ENCODE measurements at regions not wholly inside any gene's neighbourhood (a gene's known extent, or its start where the extent isn't known, plus 50 kb on each side); places are given as distances from the start of the nearest gene placed in this dataset.

DNA sequence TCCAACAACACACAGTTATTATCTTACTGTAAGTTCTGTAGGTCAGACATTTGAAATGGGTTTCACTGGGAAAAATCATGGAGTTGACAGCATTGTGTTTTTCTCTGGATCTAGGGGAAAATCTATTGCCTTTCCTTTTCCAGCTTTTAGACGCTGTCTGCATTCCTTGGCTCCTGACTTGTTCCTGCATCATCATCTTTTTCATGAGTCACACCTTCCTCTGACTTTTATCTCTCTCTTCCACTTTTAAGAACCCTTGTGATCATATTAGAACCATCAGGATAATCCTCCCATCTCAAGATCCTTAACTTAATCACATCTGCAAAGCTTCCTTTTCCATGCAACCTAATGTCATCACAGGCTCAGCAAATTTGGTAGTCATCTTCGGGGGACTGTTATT, 1454.8 kb downstream of the RPA4 start:
- DNase-seq (ENCODE audit: low read depth), result no peak

DNA sequence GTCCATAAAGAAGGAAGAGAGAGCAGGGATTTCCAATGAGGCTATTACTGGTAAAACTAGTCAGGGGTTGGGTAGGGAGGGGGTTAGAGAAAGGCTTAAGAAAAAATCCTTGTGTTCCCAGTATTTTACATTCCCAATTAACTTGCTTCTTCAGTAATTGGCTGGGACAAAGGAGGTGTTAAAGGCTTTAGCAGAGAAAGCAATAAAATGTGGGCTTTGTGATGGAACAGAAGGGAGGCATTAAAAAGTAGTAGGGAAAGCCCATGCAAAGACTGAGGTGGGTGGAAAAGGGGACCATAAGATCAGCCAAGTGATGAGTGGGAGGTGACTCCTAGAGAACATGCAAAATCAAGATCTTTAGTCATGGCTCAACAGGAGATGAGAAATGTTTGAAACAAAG, 1467.2 kb downstream of the RPA4 start:
- no peak for DNase-seq (ENCODE audit: low read depth)

DNA sequence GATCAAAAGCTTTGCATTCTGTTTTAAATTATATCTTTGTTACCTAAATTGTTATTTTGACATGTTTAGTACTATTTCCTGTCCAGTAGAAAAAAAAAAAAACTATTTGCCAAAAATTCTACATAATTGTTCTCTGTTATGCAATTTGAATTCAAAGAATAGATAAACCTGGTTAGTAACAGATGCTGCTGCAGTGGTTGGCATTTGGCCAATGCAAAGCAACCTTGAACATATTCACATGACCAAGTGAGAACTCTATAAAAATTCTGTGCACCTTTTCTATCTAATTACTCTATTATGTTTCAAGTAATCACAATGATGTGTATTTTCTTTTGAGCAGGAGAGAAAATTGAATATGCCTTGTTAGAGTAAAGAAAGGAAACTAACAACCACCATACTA, 1473.4 kb downstream of the RPA4 start:
- DNase-seq (ENCODE audit: low read depth), result no peak

DNA sequence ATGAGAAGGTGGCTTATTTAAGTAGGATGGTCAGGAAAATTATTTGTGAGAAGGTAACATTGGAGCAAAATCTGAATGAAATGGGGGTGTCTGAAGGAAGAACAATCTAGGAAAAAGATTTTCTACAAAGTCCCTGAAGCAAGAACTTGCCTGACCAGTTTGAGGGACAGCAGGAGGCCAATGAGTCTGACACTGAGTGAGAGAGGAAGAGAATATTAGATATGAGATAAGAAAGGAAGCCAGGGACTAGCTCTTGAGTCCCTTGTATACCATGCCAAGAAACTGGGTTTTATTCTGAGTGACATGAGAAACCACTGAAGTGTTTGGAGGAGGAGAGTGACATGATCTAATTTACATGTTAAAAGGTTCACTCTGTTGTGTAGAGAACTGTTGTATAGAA, 1478.9 kb downstream of the RPA4 start:
- DNase-seq (ENCODE audit: low read depth), result no peak

DNA sequence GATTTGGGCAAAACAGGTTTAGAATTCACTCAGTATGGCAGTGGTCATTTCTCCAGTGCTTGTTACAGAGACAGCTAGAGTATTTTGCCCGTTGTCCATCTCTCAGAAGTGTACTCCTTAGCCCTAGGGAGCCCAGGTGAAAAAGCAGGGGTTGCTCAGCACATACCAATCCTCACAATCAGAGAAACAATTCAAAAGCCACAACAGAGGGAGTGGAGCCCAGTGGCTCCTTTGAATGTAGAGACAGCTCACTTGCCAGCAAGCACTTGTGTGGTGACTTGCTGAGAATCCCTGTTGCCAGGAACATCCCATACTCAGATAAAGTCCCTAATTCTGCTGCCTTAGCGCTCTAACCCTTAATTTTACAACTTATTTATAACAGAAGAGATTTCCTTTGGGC, 1488.3 kb downstream of the RPA4 start:
- no peak for DNase-seq (ENCODE audit: low read depth)

DNA sequence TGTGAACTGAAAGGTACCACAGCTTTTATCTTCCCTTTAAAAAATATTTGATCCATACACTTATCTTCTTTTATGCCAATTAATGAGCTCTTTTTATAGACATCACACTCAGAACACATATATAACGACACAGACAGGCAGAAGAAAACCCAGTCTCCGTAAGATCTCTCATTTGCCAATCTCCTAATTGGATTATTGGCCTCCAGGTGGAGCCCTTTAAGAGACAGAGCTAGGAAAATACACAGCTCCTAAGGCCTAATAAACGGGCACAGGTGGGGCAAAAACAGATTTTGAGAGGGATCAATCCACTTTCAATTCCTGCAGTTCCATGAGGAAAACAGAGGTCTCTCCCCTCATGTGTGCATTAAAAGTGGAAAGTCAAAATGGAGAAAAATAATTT, 1495.4 kb downstream of the RPA4 start:
- DNase-seq (ENCODE audit: low read depth), result no peak

DNA sequence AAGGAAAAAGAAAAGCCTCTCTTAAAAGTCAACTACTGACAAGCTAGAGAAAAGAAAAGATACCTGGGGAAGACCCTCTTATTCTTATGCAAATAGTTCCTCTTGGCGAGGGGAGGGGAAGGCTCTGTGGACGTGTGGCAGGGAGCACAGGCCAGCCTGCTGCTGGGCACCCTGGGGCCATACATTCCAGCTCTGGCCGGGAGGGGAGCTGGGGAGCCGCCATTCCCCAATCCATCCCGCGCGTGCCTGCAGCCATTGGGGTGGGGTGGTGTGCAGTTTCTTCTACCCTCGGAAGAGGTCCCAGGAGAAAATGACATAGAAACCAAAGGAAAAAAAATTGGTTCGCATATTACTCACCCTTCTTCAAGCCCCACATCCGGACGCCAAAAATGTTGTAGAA, 1496.4 kb downstream of the RPA4 start:
- no peak for DNase-seq (ENCODE audit: low read depth)

DNA sequence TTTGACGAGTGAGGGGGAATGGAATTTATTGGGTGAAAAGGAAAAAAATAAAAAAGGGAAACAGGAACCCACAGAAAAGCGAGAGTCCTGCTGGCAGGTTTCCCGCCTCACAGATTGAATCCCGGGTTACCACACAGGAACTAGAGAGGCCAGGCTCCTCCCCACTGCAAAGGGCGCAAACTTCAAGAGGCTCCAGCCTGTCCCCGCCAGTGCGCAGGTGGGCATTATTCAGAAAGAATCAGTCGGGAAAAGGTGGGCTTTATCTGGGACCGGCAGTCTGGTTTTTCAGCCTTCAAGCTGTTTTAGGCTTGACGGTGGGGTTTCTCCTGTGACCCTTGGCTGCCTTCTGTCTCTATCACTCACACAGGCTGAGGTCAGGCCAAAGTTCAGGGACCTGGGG, 1496.8 kb downstream of the RPA4 start:
- DNase-seq (ENCODE audit: low read depth), result no peak

DNA sequence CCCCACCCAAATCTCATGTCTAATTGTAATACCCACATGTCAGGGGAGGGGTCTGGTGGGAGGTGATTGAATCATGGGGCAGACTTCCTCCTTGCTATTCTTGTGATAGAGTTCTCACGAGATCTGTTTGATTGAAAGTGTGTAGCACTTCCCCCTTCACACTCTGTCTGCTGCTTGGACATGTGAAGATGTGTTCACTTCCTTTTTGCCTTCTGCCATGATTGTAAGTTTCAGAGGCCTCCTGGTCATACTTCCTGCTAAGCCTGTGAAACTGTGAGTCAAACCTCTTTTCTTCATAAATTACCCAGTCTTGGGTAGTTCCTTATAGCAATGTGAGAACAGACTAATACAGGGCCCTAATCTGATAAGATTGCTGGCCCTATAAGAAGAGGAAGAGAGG, 1514.8 kb downstream of the RPA4 start:
- no peak for DNase-seq (ENCODE audit: low read depth)

DNA sequence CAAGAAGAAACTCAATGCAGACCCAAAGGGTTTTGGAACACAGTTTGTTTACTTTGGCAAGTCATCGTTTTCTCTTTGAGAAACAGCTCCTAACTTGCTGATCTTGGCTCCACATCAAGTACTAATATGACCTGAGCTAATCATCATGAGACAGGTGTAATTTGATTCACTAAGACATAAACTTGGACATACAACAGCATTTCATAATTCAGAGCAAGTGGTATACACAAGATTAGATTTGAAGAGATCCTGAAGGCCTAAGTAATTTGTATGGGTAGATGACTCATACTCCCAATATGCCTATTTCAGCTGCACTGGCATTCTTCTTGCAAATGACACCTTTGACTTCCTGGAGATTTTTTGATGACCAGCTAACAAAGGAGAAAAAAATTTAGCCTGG, 1521.7 kb downstream of the RPA4 start:
- no peak for DNase-seq (ENCODE audit: low read depth)

DNA sequence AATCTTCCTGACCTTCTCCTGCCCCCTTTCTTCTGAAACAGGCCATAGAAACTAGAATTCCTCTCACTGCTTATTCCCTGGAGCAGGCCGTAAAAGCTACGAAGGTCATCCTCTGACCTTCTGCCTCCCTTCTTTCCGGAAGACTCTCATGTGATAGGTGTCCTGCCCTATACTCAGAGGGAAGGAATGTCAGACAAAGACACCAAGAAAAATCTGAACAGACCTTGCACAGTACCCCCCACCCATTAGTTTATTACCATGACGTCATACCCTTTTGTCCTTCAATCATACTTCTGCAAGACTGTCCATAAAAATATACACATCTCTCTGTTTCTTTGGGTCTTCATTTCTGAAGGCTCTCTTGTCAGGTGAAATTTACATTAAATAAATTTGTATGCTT, 1523.9 kb downstream of the RPA4 start:
- DNase-seq (ENCODE audit: low read depth), result no peak

DNA sequence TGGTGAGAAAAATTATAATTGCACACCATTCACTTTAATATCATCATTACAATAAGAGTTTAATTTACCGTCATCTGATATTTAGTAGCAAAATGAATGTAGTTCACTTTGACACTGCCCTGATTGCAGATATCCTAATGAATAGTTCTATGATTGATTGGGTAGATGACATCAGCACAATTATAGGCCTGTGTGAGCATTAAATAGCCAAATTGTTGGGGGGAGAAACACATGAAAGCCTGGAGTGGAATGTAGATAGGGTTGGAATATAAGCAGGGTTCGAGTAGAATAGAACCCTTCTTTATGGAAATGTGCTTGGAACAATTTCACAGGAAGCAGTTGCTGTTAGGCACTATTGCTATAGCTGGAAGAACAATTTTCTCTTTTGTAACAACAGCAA, 1526.2 kb downstream of the RPA4 start:
- no peak for DNase-seq (ENCODE audit: low read depth)

DNA sequence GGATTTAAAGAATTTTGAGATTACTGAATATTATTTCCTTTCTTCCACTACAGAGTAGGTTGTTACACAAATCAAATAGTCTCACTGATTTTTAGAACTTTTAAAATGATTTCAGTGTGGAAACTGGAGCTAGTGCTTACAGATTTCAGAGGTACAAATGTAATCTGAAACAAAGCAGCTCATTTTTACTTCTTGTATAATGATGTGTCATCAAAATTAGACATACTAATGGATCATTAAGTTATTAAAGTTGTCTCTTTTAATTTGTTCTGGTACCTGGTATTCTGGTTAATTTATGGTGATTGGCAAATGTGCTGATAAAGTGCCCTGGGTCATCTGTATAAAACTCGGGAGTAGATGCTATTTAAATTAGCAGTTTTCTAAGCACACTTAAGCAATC, 1528.3 kb downstream of the RPA4 start:
- no peak for DNase-seq (ENCODE audit: low read depth)

DNA sequence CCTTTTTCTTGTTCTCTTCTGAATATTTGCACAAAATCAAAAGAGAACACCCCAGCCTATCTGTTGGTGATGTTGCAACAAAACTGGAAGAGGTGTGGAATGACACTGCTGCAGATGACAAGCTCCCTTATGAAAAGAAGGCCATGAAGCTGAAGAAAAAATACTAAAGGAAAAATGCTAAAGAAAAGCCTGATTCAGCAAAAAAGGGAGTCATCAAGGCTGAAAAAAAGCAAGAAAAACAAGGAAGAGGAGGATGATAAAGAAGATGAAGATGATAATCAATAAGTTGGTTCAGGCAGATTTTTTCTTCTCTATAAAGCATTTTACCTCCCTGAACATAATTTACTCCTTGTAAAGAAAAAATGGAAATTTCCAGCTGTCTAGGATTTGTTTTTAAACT, 1538.8 kb downstream of the RPA4 start:
- no peak for DNase-seq (ENCODE audit: low read depth)

DNA sequence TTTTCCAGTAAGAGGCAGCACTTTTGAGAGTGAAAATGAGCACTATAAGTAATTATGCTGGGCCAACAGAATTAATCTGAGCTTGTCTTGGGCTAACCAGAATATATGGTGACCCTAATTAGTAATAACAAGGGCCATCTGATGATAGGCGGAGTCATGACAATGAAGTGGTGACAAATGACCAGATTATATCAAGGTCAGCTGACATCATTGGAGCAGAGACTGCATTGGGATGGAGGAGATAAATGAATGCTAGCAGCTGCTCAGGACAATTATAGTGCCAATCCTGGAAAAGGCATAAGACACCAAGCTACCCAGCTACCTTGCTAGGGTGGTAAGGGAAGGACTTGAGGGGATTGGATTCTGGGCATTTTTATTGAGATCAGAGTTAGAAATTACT, 1548.7 kb downstream of the RPA4 start:
- no peak for DNase-seq (ENCODE audit: low read depth)

DNA sequence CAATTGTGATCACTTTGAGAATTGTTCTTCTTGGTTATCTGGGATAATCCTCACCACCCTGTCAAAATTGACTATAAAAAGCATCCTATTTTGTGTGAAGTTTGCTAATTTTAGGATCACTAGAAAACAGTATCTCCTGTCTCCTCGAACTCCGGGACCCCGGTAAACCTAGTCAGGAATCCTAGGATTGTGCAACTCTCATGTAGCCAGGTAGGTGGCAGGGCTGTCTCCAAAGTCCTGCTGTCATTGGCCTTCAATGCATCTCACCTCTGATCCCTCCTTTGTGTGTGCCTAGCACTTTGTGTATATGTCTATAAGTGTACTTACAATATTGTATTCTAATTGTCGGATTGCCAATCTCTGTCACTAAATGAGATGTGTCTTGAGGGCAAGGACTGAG, 1564.8 kb downstream of the RPA4 start:
- DNase-seq (ENCODE audit: low read depth), result no peak

DNA sequence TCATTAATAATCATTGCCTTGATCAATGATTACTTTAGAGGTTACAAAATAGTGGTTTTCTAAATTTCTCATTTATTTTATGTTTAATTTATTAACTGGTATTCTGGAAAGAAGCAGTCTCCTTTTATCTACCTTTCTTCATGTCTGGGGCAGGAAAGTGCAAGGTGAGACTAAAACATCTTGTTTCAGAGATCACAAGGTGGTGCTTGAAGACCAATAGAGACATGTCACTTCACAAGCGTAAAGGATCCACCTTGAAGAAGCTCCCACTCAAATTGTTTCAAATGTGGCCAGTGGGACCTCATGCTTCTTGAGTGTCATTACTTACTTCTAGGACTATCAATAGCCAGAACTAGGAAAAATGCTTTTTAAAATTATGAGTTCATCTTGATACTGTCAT, 1568.7 kb downstream of the RPA4 start:
- DNase-seq (ENCODE audit: low read depth), result no peak

DNA sequence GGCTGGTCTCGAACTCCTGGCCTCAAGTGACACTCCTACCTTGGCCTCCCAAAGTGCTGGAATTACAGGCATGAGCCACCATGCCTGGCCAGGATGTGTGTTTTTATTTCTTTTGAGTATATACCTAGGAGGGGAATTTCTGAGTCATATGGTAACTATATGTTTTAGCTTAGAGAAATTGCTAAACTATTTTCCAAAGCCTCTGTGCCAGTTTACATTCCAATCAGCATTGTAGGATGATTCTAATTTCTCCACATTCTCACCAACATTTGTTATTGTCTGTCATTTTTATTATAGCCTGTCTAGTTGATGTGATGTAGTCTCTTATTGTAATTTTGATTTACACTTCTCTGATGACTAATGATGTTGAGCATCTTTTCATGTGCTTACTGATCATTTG, 1576.0 kb downstream of the RPA4 start:
- DNase-seq (ENCODE audit: low read depth), result no peak

DNA sequence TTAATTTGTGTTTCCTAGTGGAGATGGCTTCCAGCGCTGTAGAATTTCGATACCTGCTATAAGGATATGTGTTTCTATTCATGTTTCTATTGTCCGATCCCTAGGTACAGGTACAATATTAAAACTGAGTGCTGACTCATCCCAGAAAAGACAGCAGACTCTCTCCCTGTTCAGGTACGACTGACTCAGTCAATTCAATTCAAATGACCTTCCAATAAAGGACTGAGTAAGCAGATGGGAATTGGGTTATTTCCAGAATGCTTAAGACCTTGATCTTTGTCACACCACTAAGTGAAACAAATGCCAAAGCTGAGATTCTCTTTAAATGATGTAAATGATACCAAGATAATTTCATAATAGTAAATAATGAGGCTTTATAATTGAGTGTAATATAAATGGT, 1596.9 kb downstream of the RPA4 start:
- no peak for DNase-seq (ENCODE audit: low read depth)

DNA sequence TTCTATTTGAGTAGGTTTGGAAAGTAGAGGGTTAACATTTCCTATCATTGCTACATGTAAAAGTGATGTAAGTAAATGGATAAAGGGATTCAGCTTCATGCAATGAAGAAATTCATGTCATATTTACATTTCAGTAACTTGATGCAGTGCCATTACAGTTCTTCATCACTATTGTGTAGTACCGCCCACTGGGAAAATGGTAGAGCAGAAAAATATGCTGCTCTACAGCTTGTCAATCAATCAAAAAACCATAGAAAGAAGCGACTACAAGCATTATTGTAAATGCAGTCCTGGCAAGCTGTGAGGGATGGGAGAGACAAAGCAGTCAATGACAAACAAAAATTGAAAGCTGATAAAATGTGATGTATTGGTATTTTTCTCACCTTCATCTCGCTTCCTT, 1597.9 kb downstream of the RPA4 start:
- no peak for DNase-seq (ENCODE audit: low read depth)

DNA sequence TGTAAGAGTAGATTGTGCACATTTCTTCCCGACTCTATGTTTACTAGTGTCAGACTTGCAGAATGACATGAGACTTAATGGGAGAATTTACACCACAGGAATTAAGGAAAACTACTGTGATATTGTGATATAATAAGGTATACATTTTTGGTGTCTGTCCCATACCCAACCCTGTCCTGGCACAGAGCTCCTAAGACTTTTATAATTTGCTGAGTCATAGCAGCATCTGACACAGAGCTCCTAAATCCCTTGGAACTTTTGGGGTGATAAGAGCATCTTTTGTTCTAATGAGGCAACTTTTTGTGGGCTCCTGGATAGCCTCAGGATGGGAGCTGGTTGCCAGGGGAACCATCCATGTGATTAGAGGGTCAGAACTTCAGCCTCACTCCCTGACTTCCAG, 1607.0 kb downstream of the RPA4 start:
- no peak for DNase-seq (ENCODE audit: low read depth)

DNA sequence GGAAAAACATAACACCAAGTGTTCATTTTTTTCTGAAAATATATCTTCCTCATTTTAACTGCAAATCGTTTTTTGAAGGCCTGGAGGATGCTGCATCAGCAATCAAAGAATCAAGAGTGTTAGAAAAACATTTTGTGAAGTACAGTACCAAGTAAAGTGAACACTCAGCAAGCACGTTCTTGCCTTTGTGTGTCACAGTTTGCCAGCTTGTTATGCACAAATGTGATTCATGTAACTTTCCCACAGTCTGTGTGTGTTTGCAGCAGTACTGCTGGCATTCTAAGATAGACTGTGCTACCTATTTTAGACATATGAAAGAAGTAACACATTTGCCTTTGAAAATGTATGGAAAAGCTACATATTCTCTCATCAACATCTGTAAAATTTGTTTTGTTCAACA, 1617.7 kb downstream of the RPA4 start:
- no peak for DNase-seq (ENCODE audit: low read depth)

DNA sequence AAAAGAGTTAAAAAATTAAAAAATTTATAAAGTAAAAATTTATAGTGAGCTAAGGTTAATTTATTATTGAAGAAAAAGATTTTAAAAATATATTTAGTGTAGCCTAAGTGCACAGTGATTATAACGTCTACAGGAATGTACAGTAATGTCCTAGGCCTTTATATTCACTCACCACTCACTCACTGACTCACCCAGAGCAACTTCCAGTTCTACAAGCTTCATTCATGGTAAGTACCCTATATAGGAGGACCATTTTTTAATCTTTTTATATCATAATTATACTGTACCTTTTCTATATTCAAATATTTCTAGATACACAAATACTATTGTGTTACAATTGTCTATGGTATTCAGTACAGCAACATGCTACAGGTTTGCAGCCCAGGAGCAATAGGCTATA, 1623.2 kb downstream of the RPA4 start:
- no peak for DNase-seq (ENCODE audit: low read depth)

DNA sequence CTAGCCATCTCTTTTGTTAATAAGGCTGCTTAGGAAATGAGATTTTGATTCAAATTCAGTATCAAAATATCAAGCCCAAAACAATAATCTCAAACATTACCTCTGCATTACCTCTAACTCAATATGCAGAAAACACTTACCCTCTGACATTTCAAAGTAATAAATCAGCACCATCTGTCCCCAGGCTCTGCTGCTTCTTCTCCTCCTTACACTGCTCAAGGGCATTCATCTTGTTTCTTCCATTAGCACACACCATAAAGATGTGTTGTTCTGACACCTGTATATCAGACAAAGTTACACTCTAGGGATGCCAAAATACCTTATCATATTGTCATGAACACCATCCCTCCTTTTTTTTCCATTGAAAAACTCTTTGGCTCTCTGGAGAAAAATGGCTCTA, 1630.3 kb downstream of the RPA4 start:
- no peak for DNase-seq (ENCODE audit: low read depth)

DNA sequence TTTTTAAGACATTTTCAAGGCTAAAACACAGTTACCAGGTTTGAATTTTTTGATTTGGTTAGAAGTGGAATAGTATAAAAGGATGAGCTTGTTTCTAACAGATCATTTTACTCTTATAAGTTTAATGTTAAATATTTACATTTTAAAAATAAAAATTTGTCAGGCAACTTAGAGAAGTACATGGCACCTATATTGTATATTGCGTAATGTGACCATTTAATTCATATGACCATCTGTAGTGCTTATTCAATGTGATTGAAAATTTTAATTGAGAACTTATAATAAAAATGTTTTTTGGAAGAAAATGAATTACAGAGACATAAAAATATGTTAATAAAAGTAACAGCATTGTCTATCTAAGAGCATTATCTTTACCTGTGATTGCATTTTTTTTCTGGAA, 1632.4 kb downstream of the RPA4 start:
- no peak for DNase-seq (ENCODE audit: low read depth)

All from myocyte (in vitro differentiated cells).